Psoas muscle (tissue), 7 donors: ENCODE measurements at regions not wholly inside any gene's neighbourhood (a gene's known extent, or its start where the extent isn't known, plus 50 kb on each side); places are given as distances from the start of the nearest gene placed in this dataset.

Experiments
- ATAC-seq, 4 donors: fragments of 200-7000 bp; cut with Tn5 transposase; one replicate each; pipeline ENCODE4 v1.9.1; 2020; ENCODE audit warnings: moderate library complexity in 3 of 4, mild to moderate bottlenecking in 2 of 4
- DNase-seq, 2 donors: peaks; one replicate each; pipeline ENCODE4 v3.0.0-alpha.2; 2020
- H3K27ac ChIP-seq: fragments of 200-600 bp; one replicate; pipeline ENCODE4 v1.8.0; 2022
- H3K27me3 ChIP-seq, 3 donors: fragments of 200-600 bp in 1 of 3; one replicate each; pipeline versions ENCODE4 v1.6.1 to v1.8.0; 2013 to 2022; ENCODE audit warnings: low read length in 2 of 3, mild to moderate bottlenecking in 2 of 3, moderate library complexity in 1 of 3; ENCODE audit not compliant: insufficient read depth in 3 of 3
- H3K36me3 ChIP-seq, 2 donors: fragments of 200-600 bp in 1 of 2; one replicate each; pipeline versions ENCODE4 v1.6.1 to v1.8.0; 2013 to 2022; ENCODE audit warnings: low read depth in 1 of 2, mild to moderate bottlenecking in 1 of 2, moderate library complexity in 1 of 2; ENCODE audit not compliant: insufficient read depth in 1 of 2
- H3K4me1 ChIP-seq: fragments of 200-600 bp; one replicate; pipeline ENCODE4 v1.8.0; 2022
- H3K4me3 ChIP-seq: fragments of 200-600 bp; one replicate; pipeline ENCODE4 v1.8.0; 2022; ENCODE audit warnings: mild to moderate bottlenecking
- H3K9me3 ChIP-seq: fragments of 200-600 bp; one replicate; pipeline ENCODE4 v1.8.0; 2022
- CTCF ChIP-seq: fragments of 200-600 bp; IDR thresholded peaks from one replicate; pipeline ENCODE4 v1.8.0; 2022; ENCODE audit warnings: antibody characterized with exemption
- WGBS, 3 donors: extraction: QIAGEN DNeasy Blood & Tissue Kit; methylation state at CpG; one replicate each; pipeline versions ENCODE4 v1.1.6 to v1.1.7; 2013; 5-methylcytosine and 5-hydroxymethylcytosine counted together
- intact Hi-C, 2 donors: fragments of 100-400 bp; cut with DNase I; formaldehyde crosslinking; loops; one replicate each; pipeline versions ENCODE4 v1.11.0 to v1.14.2; 2022
- donor health status: healthy with polysubstance abuse.
- donor health status: DM: no; HTN: no; CAD: no; lungs with moderate emphysema.
- donor health status: Bipolar disorder and iron deficiency.
- donor health status: healthy.
- donor health status: DM: yes; HTN: yes; CAD: no.
- donor health status: DM: no; HTN: no; CAD: no.
- donor health status: DM: yes; HTN: yes; CAD: no.

GRCh38 chr1:47676311-47677054, 238.6 kb downstream of the FOXD2 start:
- peaks cover 0 to 4% (median 0%) of the 10 kb centered on the region in 3 donors for H3K27me3 ChIP-seq
- H3K4me1 ChIP-seq = no peaks in the 10 kb centered on the region
- ATAC-seq (no peak), DNase-seq (no peak)
- WGBS, 3 donors = 82 to 85% (median 85%) methylated on average over 14 of the region's 14 CpGs
- no peaks in the 10 kb centered on the region for H3K36me3 ChIP-seq
- TF ChIP-seq CTCF = no peak
- no peaks in the 10 kb centered on the region for H3K9me3 ChIP-seq
- no peak overlapping the region for H3K4me3 ChIP-seq
- intact Hi-C loops = no loop called here
- no peak overlapping the region for H3K27ac ChIP-seq

- no peaks in the 10 kb centered on the region for H3K9me3 ChIP-seq
- H3K36me3 ChIP-seq = no peaks in the 10 kb centered on the region
- no peak for DNase-seq
- H3K4me3 ChIP-seq = no peak overlapping the region
- H3K27me3 ChIP-seq = peaks cover 0 to 4% (median 0%) of the 10 kb centered on the region in 3 donors
- H3K4me1 ChIP-seq = no peaks in the 10 kb centered on the region
- ATAC-seq = no peak
- TF ChIP-seq CTCF = no peak
- no peak overlapping the region for H3K27ac ChIP-seq
- WGBS, 3 donors = 59 to 64% (median 59%) methylated on average over 24 of the region's 24 CpGs
- intact Hi-C loops = no loop called here
These were observed 239.5 kb downstream of the FOXD2 start for GRCh38 chr1:47677241-47677940.

GRCh38 chr1:47678464-47678980, 240.7 kb downstream of the FOXD2 start:
- no peak overlapping the region for H3K27ac ChIP-seq
- no peak for DNase-seq
- TF ChIP-seq CTCF = no peak
- no peak overlapping the region for H3K4me3 ChIP-seq
- H3K9me3 ChIP-seq = no peaks in the 10 kb centered on the region
- 77 to 82% (median 80%) methylated on average over 4 of the region's 4 CpGs for WGBS, 3 donors
- no peaks in the 10 kb centered on the region for H3K36me3 ChIP-seq
- intact Hi-C loops = no loop called here
- H3K27me3 ChIP-seq = peaks cover 0 to 4% (median 0%) of the 10 kb centered on the region in 3 donors
- no peak for ATAC-seq
- no peaks in the 10 kb centered on the region for H3K4me1 ChIP-seq

GRCh38 chr1:47679301-47679791, 241.5 kb downstream of the FOXD2 start:
- Histone ChIP-seq H3K27ac (no peak overlapping the region), H3K27me3 (peaks cover 0 to 4% (median 0%) of the 10 kb centered on the region in 3 donors), H3K4me1 (no peaks in the 10 kb centered on the region), H3K4me3 (no peak overlapping the region), H3K9me3 (no peaks in the 10 kb centered on the region), H3K36me3 (no peaks in the 10 kb centered on the region)
- TF ChIP-seq CTCF = no peak
- ATAC-seq (no peak), DNase-seq (no peak)
- intact Hi-C loops = no loop called here
- 36 to 49% (median 45%) methylated on average over 6 of the region's 6 CpGs for WGBS, 3 donors
